Lung (tissue), 11 donors: ENCODE measurements at regions not wholly inside any gene's neighbourhood (a gene's known extent, or its start where the extent isn't known, plus 50 kb on each side); places are given as distances from the start of the nearest gene placed in this dataset.

Experiments
- ATAC-seq: fragments of 200-7000 bp; cut with Tn5 transposase; one replicate; pipeline ENCODE4 v1.9.1; 2020; ENCODE audit warnings: moderate number of reproducible peaks; ENCODE audit not compliant: insufficient read depth, low FRiP score
- DNase-seq, 3 donors: peaks; one replicate each; pipeline ENCODE4 v3.0.0-alpha.2; 2013 to 2017
- H3K27ac ChIP-seq, 2 donors: one replicate each; pipeline ENCODE4 v1.5.1; 2013; ENCODE audit warnings: mild to moderate bottlenecking in 2 of 2, moderate library complexity in 2 of 2, control low read depth in 1 of 2, inconsistent platforms in 1 of 2, low read depth in 1 of 2, low read length in 1 of 2
- H3K27me3 ChIP-seq, 3 donors: one replicate each; pipeline ENCODE4 v1.5.1; 2013; ENCODE audit warnings: low read length in 2 of 3; ENCODE audit not compliant: control insufficient read depth in 3 of 3, insufficient read depth in 3 of 3
- H3K36me3 ChIP-seq, 4 donors: one replicate each; pipeline ENCODE4 v1.5.1; 2013; ENCODE audit warnings: low read length in 4 of 4, mild to moderate bottlenecking in 1 of 4, moderate library complexity in 1 of 4; ENCODE audit not compliant: control insufficient read depth in 4 of 4, insufficient read depth in 4 of 4
- H3K4me1 ChIP-seq, 5 donors: one replicate each; pipeline ENCODE4 v1.5.1; 2013; ENCODE audit warnings: low read length in 5 of 5, mild to moderate bottlenecking in 2 of 5, moderate library complexity in 1 of 5; ENCODE audit not compliant: control insufficient read depth in 5 of 5, insufficient read depth in 5 of 5
- H3K4me3 ChIP-seq: one replicate; pipeline ENCODE4 v1.5.1; 2013; ENCODE audit warnings: mild to moderate bottlenecking, control low read depth, moderate library complexity
- H3K9ac ChIP-seq, 2 donors: one replicate each; pipeline ENCODE4 v1.5.1; 2013; ENCODE audit warnings: low read length in 2 of 2, control low read depth in 1 of 2; ENCODE audit not compliant: insufficient read depth in 1 of 2
- H3K9me3 ChIP-seq, 4 donors: one replicate each; pipeline ENCODE4 v1.5.1; 2013; ENCODE audit warnings: low read length in 3 of 4, mild to moderate bottlenecking in 1 of 4, moderate library complexity in 1 of 4; ENCODE audit not compliant: control insufficient read depth in 4 of 4, insufficient read depth in 3 of 4
- CTCF ChIP-seq: IDR thresholded peaks from 2 replicates; pipeline ENCODE4 v1.5.1; 2012; ENCODE audit warnings: mild to moderate bottlenecking; ENCODE audit errors: control extremely low read depth, extremely low read depth
- WGBS, 2 donors: extraction: QIAGEN DNeasy Blood & Tissue Kit; methylation state at CpG; one replicate each; pipeline ENCODE4 v1.1.7; 2013; 5-methylcytosine and 5-hydroxymethylcytosine counted together
- donor health status: control.
- donor health status: control.
- donor health status: Bipolar disorder and iron deficiency.
- donor health status: healthy.
- donor health status: DM: yes; HTN: yes; CAD: no.

- Histone ChIP-seq H3K9ac (no peak overlapping the region), H3K27me3 (no peaks in the 10 kb centered on the region), H3K27ac (no peak overlapping the region), H3K36me3 (no peaks in the 10 kb centered on the region), H3K4me3 (no peak overlapping the region), H3K9me3 (peaks cover 0 to 5% (median 0%) of the 10 kb centered on the region in 4 donors), H3K4me1 (no peaks in the 10 kb centered on the region)
- ATAC-seq (no peak), DNase-seq (no peak)
- 81 to 85% methylated on average over 8 of the region's 8 CpGs for WGBS, 2 donors
- no peak for TF ChIP-seq CTCF
Measured at GRCh38 chr2:75800456-75800855, 89.7 kb upstream of the GCFC2 start.

GRCh38 chr2:75799859-75800258 lies 89.1 kb upstream of the GCFC2 start:
- Histone ChIP-seq H3K9ac (no peak overlapping the region), H3K4me3 (no peak overlapping the region), H3K27me3 (no peaks in the 10 kb centered on the region), H3K9me3 (peaks cover 0 to 5% (median 0%) of the 10 kb centered on the region in 4 donors), H3K36me3 (no peaks in the 10 kb centered on the region), H3K27ac (no peak overlapping the region), H3K4me1 (no peaks in the 10 kb centered on the region)
- no peak for TF ChIP-seq CTCF
- 47 to 55% methylated on average over 4 of the region's 4 CpGs for WGBS, 2 donors
- DNase-seq (no peak), ATAC-seq (no peak)

- ATAC-seq (no peak), DNase-seq (no peak)
- Histone ChIP-seq H3K27me3 (no peaks in the 10 kb centered on the region), H3K4me3 (no peak overlapping the region), H3K36me3 (no peaks in the 10 kb centered on the region), H3K27ac (no peak overlapping the region), H3K9me3 (peaks cover 0 to 5% (median 0%) of the 10 kb centered on the region in 4 donors), H3K9ac (no peak overlapping the region), H3K4me1 (no peaks in the 10 kb centered on the region)
- no peak for TF ChIP-seq CTCF
- 77 to 80% methylated on average over 4 of the region's 4 CpGs for WGBS, 2 donors
Measured at GRCh38 chr2:75798569-75798968, 87.9 kb upstream of the GCFC2 start.

- Histone ChIP-seq H3K36me3 (no peaks in the 10 kb centered on the region), H3K27me3 (no peaks in the 10 kb centered on the region), H3K4me1 (peaks cover 0 to 6% (median 0%) of the 10 kb centered on the region in 5 donors), H3K9me3 (peaks cover 0 to 2% (median 0%) of the 10 kb centered on the region in 4 donors), H3K9ac (no peak overlapping the region), H3K27ac (no peak overlapping the region), H3K4me3 (no peak overlapping the region)
- no peak for TF ChIP-seq CTCF
- DNase-seq, result no peak
- 73 to 96% methylated on average over 1 of the region's 1 CpG for WGBS, 2 donors
- no peak for ATAC-seq
Measured at GRCh38 chr2:75792996-75793395, 82.3 kb upstream of the GCFC2 start.
